NCI-H1092 treated with DMSO at 0.1 percent for 48 hours (cell line): ENCODE measurements at regions not wholly inside any gene's neighbourhood (a gene's known extent, or its start where the extent isn't known, plus 50 kb on each side); places are given as distances from the start of the nearest gene placed in this dataset.
"Not testable (repeated sequence)": the region's sequence is repeated elsewhere in the genome, so short reads cannot be mapped to it uniquely, and the experiment has no call there.

ENCODE experiments used
- DNase-seq: peaks from one replicate; lab custom pipeline; 2025; lab: John Stamatoyannopoulos, UW

- no peak for DNase-seq
Observed at GRCh38 chr9:135277219-135278201, 190.0 kb downstream of the OLFM1 start.

DNA sequence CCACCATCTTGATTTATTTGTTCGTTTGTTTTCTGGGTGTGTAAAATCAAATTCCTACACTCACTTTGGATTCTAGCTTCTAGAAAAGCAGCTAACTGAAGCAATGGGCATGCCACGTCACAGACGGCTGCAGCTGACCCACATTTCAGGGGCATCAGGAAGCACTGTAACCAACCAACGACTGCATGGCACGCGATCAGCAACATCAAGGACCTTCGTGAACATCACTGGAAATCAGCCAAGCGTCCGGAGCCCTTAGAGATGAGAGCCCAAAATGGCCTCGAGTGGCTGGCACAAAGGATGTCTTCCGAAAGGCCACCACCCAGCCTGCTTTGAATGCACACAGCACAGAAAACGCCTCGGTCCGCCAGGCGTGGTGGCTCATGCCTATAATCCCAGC lies 191.1 kb downstream of the OLFM1 start:
- DNase-seq, result peak; percentile 13

- DNase-seq, result no peak
Observed at GRCh38 chr9:135279385-135279784, 191.9 kb downstream of the OLFM1 start.

GRCh38 chr9:135279834-135280393 lies 192.4 kb downstream of the OLFM1 start:
- no peak for DNase-seq

GRCh38 chr9:135280666-135281065 lies 193.2 kb downstream of the OLFM1 start:
- no peak for DNase-seq

- no peak for DNase-seq
Observed at GRCh38 chr9:135281151-135281550, 193.7 kb downstream of the OLFM1 start.

GRCh38 chr9:135281791-135282737 lies 194.6 kb downstream of the OLFM1 start:
- peak; percentile 91 for DNase-seq

DNA sequence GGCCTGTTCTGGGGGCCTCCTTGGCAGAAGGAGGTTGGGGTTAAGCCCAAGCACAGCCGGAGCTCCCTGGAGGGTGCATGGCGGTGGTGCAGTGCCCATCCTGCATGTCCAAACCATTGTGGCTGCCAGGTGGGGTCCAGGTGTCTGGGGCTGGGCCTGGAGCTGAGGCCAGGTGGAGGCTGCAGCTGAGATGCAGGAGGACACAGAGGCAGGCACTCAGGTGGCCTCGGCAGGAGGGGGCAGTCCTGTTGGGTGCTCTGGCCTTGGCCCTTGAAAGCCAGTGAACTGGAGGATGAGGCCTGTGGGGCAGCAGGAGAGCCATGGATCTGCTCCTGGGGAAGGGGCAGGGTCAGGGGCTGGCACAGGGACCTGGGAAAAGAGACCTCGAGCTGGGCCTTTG lies 195.3 kb downstream of the OLFM1 start:
- no peak for DNase-seq

DNA sequence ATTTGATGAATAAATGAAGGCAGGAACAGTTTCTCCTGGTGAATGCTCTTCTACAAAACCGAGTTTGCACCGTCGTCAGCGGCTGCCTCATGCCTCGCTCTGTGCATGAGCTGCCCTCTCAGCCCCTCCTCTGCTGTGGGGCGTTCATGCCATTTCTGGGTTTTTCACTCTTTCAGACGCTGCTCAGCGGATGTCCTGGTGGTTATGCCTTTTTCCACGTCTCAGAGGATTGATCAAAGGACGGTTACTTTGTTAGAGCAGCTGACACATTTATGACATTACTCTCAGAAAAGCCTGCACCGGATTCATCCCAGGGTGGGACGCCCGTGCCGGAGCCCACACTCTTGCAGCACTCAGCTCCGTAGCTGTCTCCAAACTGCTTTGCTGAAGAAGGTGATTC lies 195.9 kb upstream of the PPP1R26 start:
- no peak for DNase-seq

GRCh38 chr9:135284386-135285134 lies 195.0 kb upstream of the PPP1R26 start:
- no peak for DNase-seq

- not testable (repeated sequence) for DNase-seq
Observed at GRCh38 chr9:135286187-135286925, 193.2 kb upstream of the PPP1R26 start.

- DNase-seq, result no peak
Observed at GRCh38 chr9:135286961-135287360, 192.6 kb upstream of the PPP1R26 start.

GRCh38 chr9:135287627-135288026 lies 192.0 kb upstream of the PPP1R26 start:
- DNase-seq, result no peak

GRCh38 chr9:135288054-135288453 lies 191.5 kb upstream of the PPP1R26 start:
- DNase-seq, result no peak

GRCh38 chr9:135289081-135289491 lies 190.5 kb upstream of the PPP1R26 start:
- DNase-seq, result no peak

GRCh38 chr9:135290086-135290485 lies 189.5 kb upstream of the PPP1R26 start:
- no peak for DNase-seq

GRCh38 chr9:135290566-135290965 lies 189.0 kb upstream of the PPP1R26 start:
- no peak for DNase-seq

GRCh38 chr9:135291165-135291564 lies 188.4 kb upstream of the PPP1R26 start:
- DNase-seq, result no peak

- DNase-seq, result no peak
Observed at GRCh38 chr9:135294836-135295235, 184.7 kb upstream of the PPP1R26 start.

- DNase-seq, result no peak
Observed at GRCh38 chr9:135295551-135296300, 183.9 kb upstream of the PPP1R26 start.
